ENCODE measurements at regions not wholly inside any gene's neighbourhood (a gene's known extent, or its start where the extent isn't known, plus 50 kb on each side); places are given as distances from the start of the nearest gene placed in this dataset.

DNA sequence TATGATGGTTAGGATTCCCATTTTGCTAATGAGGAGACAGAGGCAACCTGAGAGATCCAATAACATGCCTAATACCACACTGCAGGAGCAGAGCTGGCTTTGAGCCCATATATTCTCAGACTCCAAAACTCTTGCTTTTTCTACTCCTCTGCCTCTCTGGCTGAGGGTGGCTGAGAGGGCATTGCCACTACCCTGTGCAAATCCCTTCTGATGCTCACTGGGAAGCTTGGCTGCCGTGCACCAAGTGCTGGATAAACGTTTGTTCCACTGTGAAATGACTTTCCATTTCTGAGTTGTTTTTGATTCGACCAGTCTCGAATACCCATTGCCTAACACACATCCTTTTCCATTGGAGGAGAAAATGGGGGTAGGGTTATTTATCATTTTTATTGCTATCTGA lies 123.1 kb upstream of the SORCS3 start:
- Histone ChIP-seq H3K4me1 (ENCODE audit: insufficient read depth, low read length, poor library complexity, severe bottlenecking) (no peaks in the 10 kb centered on the region), H3K79me2 (ENCODE audit: insufficient read depth, low read length) (no peaks in the 10 kb centered on the region), H3K9me2 (replicated peaks; ENCODE audit: low read depth, low read length) (no peaks in the 10 kb centered on the region), H3K4me2 (ENCODE audit: low read depth, low read length, poor library complexity, severe bottlenecking) (no peak overlapping the region), H3K4me3 (ENCODE audit: low read length, poor library complexity, severe bottlenecking) (no peak overlapping the region), H3K9ac (ENCODE audit: low read depth, low read length, poor library complexity, severe bottlenecking) (no peak overlapping the region), H3K36me3 (ENCODE audit: insufficient read depth, low read length) (no peaks in the 10 kb centered on the region), H3F3A (ENCODE audit: low read depth) (no peaks in the 10 kb centered on the region), H3K27me3 (ENCODE audit: insufficient read depth, low read length, poor library complexity, severe bottlenecking) (no peaks in the 10 kb centered on the region), H3K9me3 (ENCODE audit: insufficient read depth, low read depth, low read length) (peaks cover 2% of the 10 kb centered on the region; the same call in 1 of the 2 replicates), H2AFZ (ENCODE audit: low read length) (no peak overlapping the region), H4K20me1 (ENCODE audit: insufficient read depth, low read length, poor library complexity, severe bottlenecking) (no peaks in the 10 kb centered on the region)
- TF ChIP-seq, protein P1, sequence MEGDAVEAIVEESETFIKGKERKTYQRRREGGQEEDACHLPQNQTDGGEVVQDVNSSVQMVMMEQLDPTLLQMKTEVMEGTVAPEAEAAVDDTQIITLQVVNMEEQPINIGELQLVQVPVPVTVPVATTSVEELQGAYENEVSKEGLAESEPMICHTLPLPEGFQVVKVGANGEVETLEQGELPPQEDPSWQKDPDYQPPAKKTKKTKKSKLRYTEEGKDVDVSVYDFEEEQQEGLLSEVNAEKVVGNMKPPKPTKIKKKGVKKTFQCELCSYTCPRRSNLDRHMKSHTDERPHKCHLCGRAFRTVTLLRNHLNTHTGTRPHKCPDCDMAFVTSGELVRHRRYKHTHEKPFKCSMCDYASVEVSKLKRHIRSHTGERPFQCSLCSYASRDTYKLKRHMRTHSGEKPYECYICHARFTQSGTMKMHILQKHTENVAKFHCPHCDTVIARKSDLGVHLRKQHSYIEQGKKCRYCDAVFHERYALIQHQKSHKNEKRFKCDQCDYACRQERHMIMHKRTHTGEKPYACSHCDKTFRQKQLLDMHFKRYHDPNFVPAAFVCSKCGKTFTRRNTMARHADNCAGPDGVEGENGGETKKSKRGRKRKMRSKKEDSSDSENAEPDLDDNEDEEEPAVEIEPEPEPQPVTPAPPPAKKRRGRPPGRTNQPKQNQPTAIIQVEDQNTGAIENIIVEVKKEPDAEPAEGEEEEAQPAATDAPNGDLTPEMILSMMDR (conservative IDR thresholded peaks at IDR 0.05; ENCODE audit: low read length): no peak
- TF ChIP-seq EZH2phosphoT487 (IDR thresholded peaks at IDR 0.05; ENCODE audit: borderline replicate concordance): no peak

DNA sequence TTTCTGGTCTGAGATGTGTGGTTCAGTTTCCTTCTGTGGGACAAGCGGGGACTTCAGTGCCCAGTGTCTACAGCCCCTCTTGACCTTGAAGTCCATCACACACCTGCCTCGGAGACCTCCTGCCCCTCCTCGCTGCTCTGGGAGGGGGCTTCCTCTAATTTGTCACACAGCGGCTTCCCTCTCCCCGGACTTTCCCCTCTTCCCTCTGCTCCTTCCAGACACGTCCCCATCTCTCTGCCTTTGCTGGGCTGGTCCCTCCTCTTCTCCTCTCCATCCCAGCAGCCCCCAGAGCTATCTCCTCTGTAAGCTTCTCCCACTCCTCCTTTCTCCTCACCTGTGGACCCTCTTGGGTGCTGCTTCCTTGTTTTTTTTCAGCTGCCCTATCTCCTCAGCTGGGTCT lies 122.2 kb upstream of the SORCS3 start:
- TF ChIP-seq, protein P1 (conservative IDR thresholded peaks at IDR 0.05; ENCODE audit: low read length): no peak
- no peak for TF ChIP-seq EZH2phosphoT487 (IDR thresholded peaks at IDR 0.05; ENCODE audit: borderline replicate concordance)
- H3F3A ChIP-seq (ENCODE audit: low read depth): no peaks in the 10 kb centered on the region
- no peaks in the 10 kb centered on the region for H4K20me1 ChIP-seq (ENCODE audit: insufficient read depth, low read length, poor library complexity, severe bottlenecking)
- H3K79me2 ChIP-seq (ENCODE audit: insufficient read depth, low read length): no peaks in the 10 kb centered on the region
- H3K9ac ChIP-seq (ENCODE audit: low read depth, low read length, poor library complexity, severe bottlenecking): no peak overlapping the region
- H3K4me2 ChIP-seq (ENCODE audit: low read depth, low read length, poor library complexity, severe bottlenecking): no peak overlapping the region
- no peaks in the 10 kb centered on the region for H3K36me3 ChIP-seq (ENCODE audit: insufficient read depth, low read length)
- no peaks in the 10 kb centered on the region for H3K9me2 ChIP-seq (replicated peaks; ENCODE audit: low read depth, low read length)
- H3K4me1 ChIP-seq (ENCODE audit: insufficient read depth, low read length, poor library complexity, severe bottlenecking): no peaks in the 10 kb centered on the region
- no peak overlapping the region for H3K4me3 ChIP-seq (ENCODE audit: low read length, poor library complexity, severe bottlenecking)
- H3K27me3 ChIP-seq (ENCODE audit: insufficient read depth, low read length, poor library complexity, severe bottlenecking): no peaks in the 10 kb centered on the region
- no peak overlapping the region for H2AFZ ChIP-seq (ENCODE audit: low read length)
- H3K9me3 ChIP-seq (ENCODE audit: insufficient read depth, low read depth, low read length): peaks cover 2% of the 10 kb centered on the region; the same call in 1 of the 2 replicates

DNA sequence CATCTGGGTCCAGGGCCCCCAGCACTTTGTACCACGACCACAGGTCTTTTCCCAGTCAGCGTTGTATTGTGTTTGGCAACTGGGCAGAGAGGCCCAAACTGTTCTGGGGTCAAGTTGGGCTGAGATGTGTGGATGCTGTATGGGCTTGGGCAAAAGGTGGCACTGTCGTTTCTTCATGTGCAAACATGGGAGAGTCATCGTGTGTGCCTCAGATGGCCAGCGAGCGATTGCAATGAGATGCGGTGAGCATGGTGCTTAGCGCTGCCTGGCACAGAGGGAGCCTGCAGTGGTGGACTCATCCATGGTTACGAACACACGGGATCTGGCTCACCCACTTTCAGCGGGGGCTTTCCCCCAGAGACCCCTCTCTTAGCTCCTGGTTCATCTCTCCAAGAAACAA lies 120.4 kb upstream of the SORCS3 start:
- Histone ChIP-seq H3K4me1 (ENCODE audit: insufficient read depth, low read length, poor library complexity, severe bottlenecking) (no peaks in the 10 kb centered on the region), H4K20me1 (ENCODE audit: insufficient read depth, low read length, poor library complexity, severe bottlenecking) (no peaks in the 10 kb centered on the region), H2AFZ (ENCODE audit: low read length) (no peak overlapping the region), H3K36me3 (ENCODE audit: insufficient read depth, low read length) (no peaks in the 10 kb centered on the region), H3K79me2 (ENCODE audit: insufficient read depth, low read length) (no peaks in the 10 kb centered on the region), H3K4me3 (ENCODE audit: low read length, poor library complexity, severe bottlenecking) (no peak overlapping the region), H3K9me2 (replicated peaks; ENCODE audit: low read depth, low read length) (no peaks in the 10 kb centered on the region), H3K4me2 (ENCODE audit: low read depth, low read length, poor library complexity, severe bottlenecking) (no peak overlapping the region), H3K27me3 (ENCODE audit: insufficient read depth, low read length, poor library complexity, severe bottlenecking) (no peaks in the 10 kb centered on the region), H3F3A (ENCODE audit: low read depth) (no peaks in the 10 kb centered on the region), H3K9me3 (ENCODE audit: insufficient read depth, low read depth, low read length) (peaks cover 2% of the 10 kb centered on the region; the same call in 1 of the 2 replicates), H3K9ac (ENCODE audit: low read depth, low read length, poor library complexity, severe bottlenecking) (no peak overlapping the region)
- TF ChIP-seq, protein P1 (conservative IDR thresholded peaks at IDR 0.05; ENCODE audit: low read length): no peak
- TF ChIP-seq EZH2phosphoT487 (IDR thresholded peaks at IDR 0.05; ENCODE audit: borderline replicate concordance): no peak

All from Loucy (cell line).